ENCODE measurements at regions not wholly inside any gene's neighbourhood (a gene's known extent, or its start where the extent isn't known, plus 50 kb on each side); places are given as distances from the start of the nearest gene placed in this dataset.

DNA sequence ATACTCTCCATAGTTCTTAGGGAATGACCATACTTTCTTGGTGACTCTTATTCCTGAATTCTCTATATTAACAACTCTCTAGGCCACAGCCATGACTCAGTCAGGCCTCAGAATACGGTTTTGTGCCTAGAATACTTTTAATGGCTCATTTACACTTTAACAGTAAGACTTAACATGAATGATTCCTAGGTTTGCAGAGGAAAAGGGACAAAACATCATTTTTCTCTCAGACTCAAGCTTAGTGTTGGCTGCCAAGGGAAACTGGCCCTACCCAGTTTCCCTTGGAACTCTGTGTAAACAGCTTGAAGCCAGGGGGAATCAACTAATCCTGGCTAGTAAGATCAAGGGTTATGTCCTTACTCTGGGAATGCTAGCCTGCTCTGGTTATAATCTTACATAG lies 164.9 kb upstream of the PKN2 start:
- no peak overlapping the region for H3K4me3 ChIP-seq (ENCODE audit: low read depth, low read length)
- in situ Hi-C loops (cut with HindIII; ENCODE audit: low pct_ligation_motif_present, low sequenced_read_pairs) = no loop called here
- H3K36me3 ChIP-seq (replicated peaks) = no peaks in the 10 kb centered on the region
- TF ChIP-seq, protein P1, sequence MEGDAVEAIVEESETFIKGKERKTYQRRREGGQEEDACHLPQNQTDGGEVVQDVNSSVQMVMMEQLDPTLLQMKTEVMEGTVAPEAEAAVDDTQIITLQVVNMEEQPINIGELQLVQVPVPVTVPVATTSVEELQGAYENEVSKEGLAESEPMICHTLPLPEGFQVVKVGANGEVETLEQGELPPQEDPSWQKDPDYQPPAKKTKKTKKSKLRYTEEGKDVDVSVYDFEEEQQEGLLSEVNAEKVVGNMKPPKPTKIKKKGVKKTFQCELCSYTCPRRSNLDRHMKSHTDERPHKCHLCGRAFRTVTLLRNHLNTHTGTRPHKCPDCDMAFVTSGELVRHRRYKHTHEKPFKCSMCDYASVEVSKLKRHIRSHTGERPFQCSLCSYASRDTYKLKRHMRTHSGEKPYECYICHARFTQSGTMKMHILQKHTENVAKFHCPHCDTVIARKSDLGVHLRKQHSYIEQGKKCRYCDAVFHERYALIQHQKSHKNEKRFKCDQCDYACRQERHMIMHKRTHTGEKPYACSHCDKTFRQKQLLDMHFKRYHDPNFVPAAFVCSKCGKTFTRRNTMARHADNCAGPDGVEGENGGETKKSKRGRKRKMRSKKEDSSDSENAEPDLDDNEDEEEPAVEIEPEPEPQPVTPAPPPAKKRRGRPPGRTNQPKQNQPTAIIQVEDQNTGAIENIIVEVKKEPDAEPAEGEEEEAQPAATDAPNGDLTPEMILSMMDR (IDR thresholded peaks at IDR 0.05; ENCODE audit: low read depth, low read length, missing control alignments) = no peak
- DNase-seq = no peak
- H3K27ac ChIP-seq = no peak overlapping the region
- no peaks in the 10 kb centered on the region for H3K27me3 ChIP-seq (replicated peaks)

DNA sequence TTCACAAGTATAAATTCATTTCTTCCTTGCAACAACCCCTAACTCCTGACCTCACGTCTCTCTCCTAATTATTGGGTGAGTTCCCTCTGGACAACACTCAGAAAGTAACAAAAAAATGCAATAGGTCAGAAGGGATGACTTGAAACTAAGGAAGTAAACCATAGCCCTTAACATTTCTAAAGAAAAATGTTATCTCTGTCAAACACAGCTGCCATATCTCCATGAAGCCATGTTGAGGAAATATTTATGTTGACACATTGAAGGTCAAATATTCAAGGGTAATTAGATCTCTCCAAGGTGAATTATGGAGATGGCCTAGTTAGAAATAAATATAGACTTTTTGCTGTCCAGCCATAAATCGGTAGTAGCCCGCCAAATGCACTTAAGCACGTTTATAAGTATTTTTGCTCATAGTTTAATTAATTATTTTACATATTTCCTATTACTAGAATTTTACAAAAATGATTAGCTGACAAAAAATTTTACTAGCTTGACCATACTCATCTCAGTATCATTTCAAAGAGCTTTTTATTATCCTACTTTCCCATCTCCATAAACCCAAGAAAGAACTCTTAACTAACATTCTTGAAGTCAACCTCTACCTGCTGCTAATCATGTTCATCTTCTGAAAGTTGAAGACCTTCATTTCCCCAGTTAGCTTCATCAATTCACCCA lies 160.1 kb upstream of the PKN2 start:
- Histone ChIP-seq H3K4me3 (ENCODE audit: low read depth, low read length) (no peak overlapping the region), H3K27me3 (replicated peaks) (no peaks in the 10 kb centered on the region), H3K27ac (no peak overlapping the region), H3K36me3 (replicated peaks) (no peaks in the 10 kb centered on the region)
- DNase-seq = no peak
- in situ Hi-C loops (cut with HindIII; ENCODE audit: low pct_ligation_motif_present, low sequenced_read_pairs) = no loop called here
- TF ChIP-seq, protein P1 (IDR thresholded peaks at IDR 0.05; ENCODE audit: low read depth, low read length, missing control alignments) = no peak

DNA sequence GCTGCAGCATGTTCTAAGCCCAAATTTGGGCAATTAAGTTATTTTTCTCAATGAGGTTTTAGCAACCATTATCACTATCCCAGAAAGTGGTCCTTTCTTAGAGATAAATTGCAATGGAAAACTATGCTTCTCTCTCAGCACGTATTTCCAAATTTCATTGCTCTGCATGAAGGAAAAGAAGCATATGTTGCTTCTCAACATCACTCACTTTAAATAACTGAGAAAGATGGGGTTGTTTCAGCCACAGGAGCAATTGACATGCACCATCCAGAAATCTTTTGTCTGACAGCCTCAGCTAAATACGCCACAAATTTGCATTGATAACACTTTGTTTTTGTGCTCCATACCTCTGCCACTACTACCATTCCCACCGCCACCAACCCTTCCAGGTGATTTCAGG lies 157.6 kb upstream of the PKN2 start:
- Histone ChIP-seq H3K27ac (no peak overlapping the region), H3K4me3 (ENCODE audit: low read depth, low read length) (no peak overlapping the region), H3K36me3 (replicated peaks) (no peaks in the 10 kb centered on the region), H3K27me3 (replicated peaks) (no peaks in the 10 kb centered on the region)
- DNase-seq = no peak
- in situ Hi-C loops (cut with HindIII; ENCODE audit: low pct_ligation_motif_present, low sequenced_read_pairs) = no loop called here
- TF ChIP-seq, protein P1 (IDR thresholded peaks at IDR 0.05; ENCODE audit: low read depth, low read length, missing control alignments) = no peak

DNA sequence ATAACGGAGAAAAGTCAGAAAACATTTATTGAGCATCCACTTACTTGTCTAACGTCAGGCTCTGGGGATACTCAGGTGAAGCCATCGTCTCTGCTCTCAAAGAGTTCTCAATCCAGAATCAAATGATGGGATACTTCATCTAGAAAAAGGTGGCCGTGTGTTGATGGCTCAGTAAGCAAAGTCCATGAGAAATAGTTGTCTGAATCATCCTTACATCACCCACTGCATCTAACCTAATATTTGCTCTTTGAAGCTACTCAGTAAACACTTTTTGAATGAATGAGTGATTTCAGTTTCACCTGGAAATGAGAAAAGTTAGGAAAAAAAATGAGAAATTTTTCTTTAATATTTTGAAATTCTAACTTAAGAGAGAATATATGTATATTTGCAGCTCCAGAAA lies 155.3 kb upstream of the PKN2 start:
- no peak for DNase-seq
- in situ Hi-C loops (cut with HindIII; ENCODE audit: low pct_ligation_motif_present, low sequenced_read_pairs) = no loop called here
- Histone ChIP-seq H3K27me3 (replicated peaks) (no peaks in the 10 kb centered on the region), H3K4me3 (ENCODE audit: low read depth, low read length) (no peak overlapping the region), H3K36me3 (replicated peaks) (no peaks in the 10 kb centered on the region), H3K27ac (no peak overlapping the region)
- TF ChIP-seq, protein P1 (IDR thresholded peaks at IDR 0.05; ENCODE audit: low read depth, low read length, missing control alignments) = no peak

DNA sequence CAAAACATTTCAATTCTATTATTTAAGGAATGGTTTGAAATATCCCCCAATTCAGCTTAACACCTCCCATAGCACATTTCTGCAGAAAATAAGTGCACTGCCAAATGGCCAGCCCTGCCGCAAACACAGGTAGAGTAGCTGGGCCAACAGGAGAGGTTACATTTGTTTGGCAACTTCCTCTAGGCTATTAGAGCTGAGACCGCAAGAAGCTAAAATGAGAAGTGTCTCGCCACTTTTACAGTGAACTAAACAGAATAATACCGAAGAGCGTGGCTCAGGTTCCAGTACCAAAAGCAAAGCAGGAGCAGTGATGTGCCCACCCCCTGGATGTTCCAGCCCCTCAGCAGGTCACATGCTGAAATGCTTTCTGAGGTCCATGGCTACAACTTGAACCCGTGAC lies 154.5 kb upstream of the PKN2 start:
- TF ChIP-seq, protein P1 (IDR thresholded peaks at IDR 0.05; ENCODE audit: low read depth, low read length, missing control alignments) = no peak
- no peak overlapping the region for H3K4me3 ChIP-seq (ENCODE audit: low read depth, low read length)
- DNase-seq = no peak
- H3K36me3 ChIP-seq (replicated peaks) = no peaks in the 10 kb centered on the region
- no peak overlapping the region for H3K27ac ChIP-seq
- in situ Hi-C loops (cut with HindIII; ENCODE audit: low pct_ligation_motif_present, low sequenced_read_pairs) = no loop called here
- no peaks in the 10 kb centered on the region for H3K27me3 ChIP-seq (replicated peaks)

DNA sequence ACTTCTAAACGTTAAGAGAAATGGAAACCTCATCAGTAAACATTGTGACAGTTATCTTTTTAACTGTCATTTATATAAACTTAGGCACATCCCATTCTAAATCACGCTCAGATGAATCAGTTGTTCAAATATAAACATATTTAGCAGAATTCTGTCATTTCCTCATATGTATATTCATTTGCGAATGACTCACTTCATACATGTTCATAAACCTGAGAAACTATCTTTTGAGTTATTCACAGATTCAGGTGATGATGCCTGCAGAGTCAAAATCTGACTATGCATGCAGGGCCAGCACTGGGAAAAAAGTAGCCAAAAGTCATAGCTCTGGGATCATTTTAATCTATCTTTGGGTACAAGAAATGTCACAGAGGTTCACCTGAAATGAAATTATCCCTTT lies 153.8 kb upstream of the PKN2 start:
- Histone ChIP-seq H3K4me3 (ENCODE audit: low read depth, low read length) (no peak overlapping the region), H3K27me3 (replicated peaks) (no peaks in the 10 kb centered on the region), H3K27ac (no peak overlapping the region), H3K36me3 (replicated peaks) (no peaks in the 10 kb centered on the region)
- in situ Hi-C loops (cut with HindIII; ENCODE audit: low pct_ligation_motif_present, low sequenced_read_pairs) = no loop called here
- TF ChIP-seq, protein P1 (IDR thresholded peaks at IDR 0.05; ENCODE audit: low read depth, low read length, missing control alignments) = no peak
- DNase-seq = no peak

All from brain microvascular endothelial cell (primary cell).